Stomach (tissue), 4 donors: ENCODE measurements at regions not wholly inside any gene's neighbourhood (a gene's known extent, or its start where the extent isn't known, plus 50 kb on each side); places are given as distances from the start of the nearest gene placed in this dataset.

ENCODE experiments used
- EP300 ChIP-seq: sonication (generic); formaldehyde crosslinking; IDR thresholded peaks from one replicate; pipeline ENCODE4 v1.6.1; 2017; ENCODE audit warnings: antibody characterized with exemption
- POLR2A ChIP-seq, 4 donors: fragments of 450-650 bp; IDR thresholded peaks; one replicate each; pipeline ENCODE4 v1.6.1; 2016; ENCODE audit warnings: antibody characterized with exemption in 4 of 4, control low read depth in 2 of 4, mild to moderate bottlenecking in 1 of 4, moderate library complexity in 1 of 4
- POLR2AphosphoS5 ChIP-seq, 3 donors: sonication (generic); formaldehyde crosslinking; IDR thresholded peaks; one replicate each; pipeline ENCODE4 v1.6.1; 2016; ENCODE audit warnings: antibody characterized with exemption in 3 of 3
- TF ChIP-seq, protein P1 (sequence below), 7 experiments: fragments of 450-650 bp in 4 of 7; fragments of 200-600 bp in 3 of 7; sonication (generic) in 3 of 7; IDR thresholded peaks; one replicate each; pipeline ENCODE4 v1.5.1; 2016 to 2019; ENCODE audit warnings: antibody characterized with exemption in 7 of 7, control low read depth in 2 of 7, mild to moderate bottlenecking in 1 of 7

DNA sequence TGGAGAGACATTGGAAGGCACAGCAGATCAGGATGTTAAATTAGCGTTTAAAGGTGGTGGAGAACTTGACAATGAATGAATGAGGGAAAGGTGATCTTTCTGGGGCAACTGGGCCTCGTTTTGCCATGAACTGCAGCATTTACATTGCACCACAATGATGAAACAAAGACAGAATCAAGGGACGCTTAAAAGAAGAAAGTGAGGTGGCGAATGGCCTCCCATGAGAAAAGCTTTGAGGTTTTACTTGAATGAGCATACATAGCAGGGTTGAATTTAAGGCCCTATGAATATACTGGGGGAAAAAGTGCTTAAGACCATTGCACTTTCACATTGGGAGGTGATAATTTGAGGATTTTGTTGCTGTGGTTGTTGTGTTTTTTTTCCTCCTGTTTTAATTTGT, 476.4 kb downstream of the ISL1 start:
- TF ChIP-seq POLR2A (IDR thresholded peaks at IDR 0.05): no peak
- TF ChIP-seq, protein P1, sequence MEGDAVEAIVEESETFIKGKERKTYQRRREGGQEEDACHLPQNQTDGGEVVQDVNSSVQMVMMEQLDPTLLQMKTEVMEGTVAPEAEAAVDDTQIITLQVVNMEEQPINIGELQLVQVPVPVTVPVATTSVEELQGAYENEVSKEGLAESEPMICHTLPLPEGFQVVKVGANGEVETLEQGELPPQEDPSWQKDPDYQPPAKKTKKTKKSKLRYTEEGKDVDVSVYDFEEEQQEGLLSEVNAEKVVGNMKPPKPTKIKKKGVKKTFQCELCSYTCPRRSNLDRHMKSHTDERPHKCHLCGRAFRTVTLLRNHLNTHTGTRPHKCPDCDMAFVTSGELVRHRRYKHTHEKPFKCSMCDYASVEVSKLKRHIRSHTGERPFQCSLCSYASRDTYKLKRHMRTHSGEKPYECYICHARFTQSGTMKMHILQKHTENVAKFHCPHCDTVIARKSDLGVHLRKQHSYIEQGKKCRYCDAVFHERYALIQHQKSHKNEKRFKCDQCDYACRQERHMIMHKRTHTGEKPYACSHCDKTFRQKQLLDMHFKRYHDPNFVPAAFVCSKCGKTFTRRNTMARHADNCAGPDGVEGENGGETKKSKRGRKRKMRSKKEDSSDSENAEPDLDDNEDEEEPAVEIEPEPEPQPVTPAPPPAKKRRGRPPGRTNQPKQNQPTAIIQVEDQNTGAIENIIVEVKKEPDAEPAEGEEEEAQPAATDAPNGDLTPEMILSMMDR (IDR thresholded peaks at IDR 0.05): no peak
- no peak for TF ChIP-seq POLR2AphosphoS5 (IDR thresholded peaks at IDR 0.05)
- no peak for TF ChIP-seq EP300
